ENCODE measurements at regions not wholly inside any gene's neighbourhood (a gene's known extent, or its start where the extent isn't known, plus 50 kb on each side); places are given as distances from the start of the nearest gene placed in this dataset.

GRCh38 chr1:60560701-60561100 lies 487.1 kb upstream of the C1orf87 start:
- TF ChIP-seq CTCF (tag by site-specific recombination; IDR thresholded peaks at IDR 0.05) (no peak), GLIS1 (tag by site-specific recombination; IDR thresholded peaks at IDR 0.05) (no peak), ZBTB8A (tag by site-specific recombination; IDR thresholded peaks at IDR 0.05) (no peak), ZNF664 (tag by site-specific recombination; IDR thresholded peaks at IDR 0.05) (no peak), YY1 (tag by site-specific recombination; IDR thresholded peaks at IDR 0.05) (no peak), OVOL3 (tag by site-specific recombination; IDR thresholded peaks at IDR 0.05) (no peak), YY2 (tag by site-specific recombination; IDR thresholded peaks at IDR 0.05) (no peak), BCL11A (tag by site-specific recombination; IDR thresholded peaks at IDR 0.05; ENCODE audit: low read depth) (no peak), PATZ1 (tag by site-specific recombination; IDR thresholded peaks at IDR 0.05) (no peak), IKZF3 (tag by site-specific recombination; IDR thresholded peaks at IDR 0.05) (no peak), REST (tag by site-specific recombination; IDR thresholded peaks at IDR 0.05) (no peak), SP7 (tag by site-specific recombination; IDR thresholded peaks at IDR 0.05) (no peak)

Measured in HEK293 (cell line).